H1 (cell line): ENCODE measurements at regions not wholly inside any gene's neighbourhood (a gene's known extent, or its start where the extent isn't known, plus 50 kb on each side); places are given as distances from the start of the nearest gene placed in this dataset.

ENCODE experiments used
- GABPA ChIP-seq: IDR thresholded peaks from 2 replicates; pipeline ENCODE4 v1.6.1; 2011; ENCODE audit warnings: mild to moderate bottlenecking, low read length, moderate library complexity, borderline replicate concordance; ENCODE audit not compliant: insufficient read depth
- POLR2A ChIP-seq, 2 experiments: IDR thresholded peaks; 1 replicate in 1 of 2; 2 replicates in 1 of 2; pipeline ENCODE4 v1.6.1; 2011; ENCODE audit warnings: low read depth in 2 of 2, low read length in 2 of 2, mild to moderate bottlenecking in 2 of 2; ENCODE audit errors: control extremely low read depth in 1 of 2
- POLR2AphosphoS5 ChIP-seq: IDR thresholded peaks from 2 replicates; pipeline ENCODE4 v1.6.1; 2011; ENCODE audit warnings: low read depth, low read length
- RAD21 ChIP-seq, 2 experiments: IDR thresholded peaks in 1 of 2; conservative IDR thresholded peaks in 1 of 2; 2 replicates each; pipeline ENCODE4 v1.6.1; 2011; ENCODE audit warnings: low read depth in 2 of 2, low read length in 2 of 2, improper control_type of control experiment in 1 of 2, inconsistent platforms in 1 of 2, mild to moderate bottlenecking in 1 of 2, moderate library complexity in 1 of 2
- SP4 ChIP-seq: IDR thresholded peaks from 2 replicates; pipeline ENCODE4 v1.6.1; 2012; ENCODE audit warnings: low read length, inconsistent platforms
- TF ChIP-seq, protein P1 (sequence below), 3 experiments: IDR thresholded peaks; 1 replicate in 2 of 3; 2 replicates in 1 of 3; pipeline versions ENCODE4 v1.5.1 to v1.6.1; 2011; ENCODE audit warnings: low read length in 3 of 3, mild to moderate bottlenecking in 3 of 3, inconsistent platforms in 2 of 3, low read depth in 1 of 3, moderate library complexity in 1 of 3; ENCODE audit not compliant: insufficient read depth in 1 of 3; ENCODE audit errors: control extremely low read depth in 1 of 3

DNA sequence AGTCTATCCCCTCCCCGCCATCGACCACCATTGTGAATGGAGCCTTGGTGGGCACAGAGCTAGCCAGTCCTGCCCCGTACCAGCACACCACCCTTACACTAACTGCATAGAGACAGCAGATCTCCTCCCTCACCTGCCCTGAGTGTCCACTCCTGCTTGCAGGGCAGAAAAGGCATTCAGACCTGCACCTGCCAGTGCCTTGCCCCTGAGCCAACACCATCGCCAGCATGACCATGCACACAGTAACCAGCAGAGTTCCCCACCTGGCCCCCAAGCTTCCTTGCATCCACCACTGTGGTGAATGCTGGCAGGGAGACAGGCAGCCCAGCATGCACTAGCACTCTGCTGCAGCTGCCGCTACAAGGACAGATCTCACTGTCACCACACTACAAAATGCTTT lies 397.1 kb downstream of the KLHL4 start:
- no peak for TF ChIP-seq POLR2AphosphoS5
- no peak for TF ChIP-seq POLR2A (IDR thresholded peaks at IDR 0.05; ENCODE audit: control extremely low read depth in 1 of 2, low read depth in 2 of 2, low read length in 2 of 2)
- no peak for TF ChIP-seq GABPA
- TF ChIP-seq, protein P1, sequence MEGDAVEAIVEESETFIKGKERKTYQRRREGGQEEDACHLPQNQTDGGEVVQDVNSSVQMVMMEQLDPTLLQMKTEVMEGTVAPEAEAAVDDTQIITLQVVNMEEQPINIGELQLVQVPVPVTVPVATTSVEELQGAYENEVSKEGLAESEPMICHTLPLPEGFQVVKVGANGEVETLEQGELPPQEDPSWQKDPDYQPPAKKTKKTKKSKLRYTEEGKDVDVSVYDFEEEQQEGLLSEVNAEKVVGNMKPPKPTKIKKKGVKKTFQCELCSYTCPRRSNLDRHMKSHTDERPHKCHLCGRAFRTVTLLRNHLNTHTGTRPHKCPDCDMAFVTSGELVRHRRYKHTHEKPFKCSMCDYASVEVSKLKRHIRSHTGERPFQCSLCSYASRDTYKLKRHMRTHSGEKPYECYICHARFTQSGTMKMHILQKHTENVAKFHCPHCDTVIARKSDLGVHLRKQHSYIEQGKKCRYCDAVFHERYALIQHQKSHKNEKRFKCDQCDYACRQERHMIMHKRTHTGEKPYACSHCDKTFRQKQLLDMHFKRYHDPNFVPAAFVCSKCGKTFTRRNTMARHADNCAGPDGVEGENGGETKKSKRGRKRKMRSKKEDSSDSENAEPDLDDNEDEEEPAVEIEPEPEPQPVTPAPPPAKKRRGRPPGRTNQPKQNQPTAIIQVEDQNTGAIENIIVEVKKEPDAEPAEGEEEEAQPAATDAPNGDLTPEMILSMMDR (IDR thresholded peaks at IDR 0.05; ENCODE audit: control extremely low read depth in 1 of 3, insufficient read depth in 1 of 3, low read depth in 1 of 3, low read length in 3 of 3), result no peak
- TF ChIP-seq RAD21 (IDR thresholded peaks at IDR 0.05 in 1 of 2, conservative IDR thresholded peaks at IDR 0.05 in 1 of 2; ENCODE audit: low read depth in 2 of 2, low read length in 2 of 2), result no peak
- no peak for TF ChIP-seq SP4
